T-cell (primary cell): ENCODE measurements at regions not wholly inside any gene's neighbourhood (a gene's known extent, or its start where the extent isn't known, plus 50 kb on each side); places are given as distances from the start of the nearest gene placed in this dataset.

Experiments used
- ATAC-seq, 4 experiments: fragments of 200-7000 bp in 3 of 4; fragments of 150-1000 bp in 1 of 4; cut with Tn5 transposase; replicated peaks in 1 of 4; 1 replicate in 3 of 4; 2 replicates in 1 of 4; pipeline ENCODE4 v1.10.0; 2021; ENCODE audit warnings: moderate library complexity in 3 of 4, mild to moderate bottlenecking in 2 of 4, moderate number of reproducible peaks in 1 of 4
- CTCF ChIA-PET, 2 donors: fragments of 300-600 bp; sonication (Branson Sonifier 250); formaldehyde crosslinking; loops; one replicate each; lab custom pipeline; 2022; ENCODE audit warnings: antibody characterized with exemption in 2 of 2; lab: Charles Lee
- POLR2A ChIA-PET, 2 donors: fragments of 300-600 bp; sonication (Branson Sonifier 250); formaldehyde crosslinking; loops; one replicate each; lab custom pipeline; 2022; ENCODE audit warnings: antibody characterized with exemption in 2 of 2; lab: Charles Lee
- DNase-seq, 35 experiments: peaks; one replicate each; pipeline versions ENCODE4 v3.0.0 to v3.0.0-alpha.2; 2013 to 2023
- H3K27ac ChIP-seq: one replicate; pipeline ENCODE4 v1.5.1; 2013; ENCODE audit warnings: low read length
- H3K27me3 ChIP-seq, 2 experiments: replicated peaks in 1 of 2; 1 replicate in 1 of 2; 2 replicates in 1 of 2; pipeline versions ENCODE4 v1.6.1 to v1.7.0; 2013; ENCODE audit warnings: low read length in 1 of 2, mixed read lengths in 1 of 2; ENCODE audit not compliant: control insufficient read depth in 2 of 2, insufficient read depth in 2 of 2; ENCODE audit errors: extremely low read depth in 1 of 2
- H3K36me3 ChIP-seq, 2 donors: 1 replicate in 1 of 2; 2 replicates in 1 of 2; pipeline versions ENCODE4 v1.6.1 to v1.7.0; 2013; ENCODE audit warnings: low read length in 1 of 2; ENCODE audit not compliant: control insufficient read depth in 2 of 2, insufficient read depth in 1 of 2; ENCODE audit errors: extremely low read depth in 1 of 2
- H3K4me1 ChIP-seq, 2 experiments: 1 replicate in 1 of 2; 2 replicates in 1 of 2; pipeline versions ENCODE4 v1.6.1 to v1.7.0; 2013; ENCODE audit warnings: low read length in 2 of 2, mixed read lengths in 1 of 2; ENCODE audit not compliant: insufficient read depth in 2 of 2, control insufficient read depth in 1 of 2; ENCODE audit errors: extremely low read depth in 1 of 2
- H3K4me3 ChIP-seq, 2 donors: 1 replicate in 1 of 2; 2 replicates in 1 of 2; pipeline versions ENCODE4 v1.5.1 to v1.7.0; 2013; ENCODE audit warnings: mild to moderate bottlenecking in 2 of 2, low read length in 1 of 2, moderate library complexity in 1 of 2; ENCODE audit not compliant: control insufficient read depth in 1 of 2; ENCODE audit errors: extremely low read depth in 1 of 2
- H3K9me3 ChIP-seq: 2 replicates; pipeline ENCODE4 v1.7.0; 2013
- H3K27ac Mint-ChIP-seq, 2 donors: one replicate each; pipeline ENCODE4 v1.8.0; 2020 to 2021; ENCODE audit warnings: mild to moderate bottlenecking in 2 of 2, mixed read lengths in 2 of 2
- H3K27me3 Mint-ChIP-seq, 2 donors: one replicate each; pipeline ENCODE4 v1.8.0; 2021 to 2022; ENCODE audit warnings: mixed read lengths in 2 of 2
- H3K36me3 Mint-ChIP-seq: one replicate; pipeline ENCODE4 v1.8.0; 2021; ENCODE audit warnings: mixed read lengths
- H3K4me1 Mint-ChIP-seq, 3 donors: one replicate each; pipeline ENCODE4 v1.8.0; 2020 to 2022; ENCODE audit warnings: mixed read lengths in 3 of 3, mild to moderate bottlenecking in 1 of 3
- H3K4me3 Mint-ChIP-seq, 3 donors: one replicate each; pipeline ENCODE4 v1.8.0; 2020 to 2022; ENCODE audit warnings: mild to moderate bottlenecking in 3 of 3, mixed read lengths in 3 of 3, moderate library complexity in 3 of 3
- H3K9me3 Mint-ChIP-seq, 3 donors: one replicate each; pipeline ENCODE4 v1.8.0; 2020 to 2022; ENCODE audit warnings: mixed read lengths in 3 of 3
- WGBS: methylation state at CpG from one replicate; pipeline ENCODE4 v1.1.5; 2013; ENCODE audit warnings: missing lambda C conversion rate; ENCODE audit not compliant: insufficient coverage; 5-methylcytosine and 5-hydroxymethylcytosine counted together

- Mint-ChIP-seq H3K27ac (no peak overlapping the region), H3K4me3 (no peak overlapping the region), H3K36me3 (no peaks in the 10 kb centered on the region), H3K4me1 (no peaks in the 10 kb centered on the region), H3K9me3 (no peaks in the 10 kb centered on the region), H3K27me3 (no peaks in the 10 kb centered on the region)
- no peaks in the 10 kb centered on the region for H3K9me3 ChIP-seq
- 100% methylated on average over 1 of the region's 5 CpGs for WGBS
- H3K4me3 ChIP-seq = no peak overlapping the region
- H3K4me1 ChIP-seq = no peaks in the 10 kb centered on the region
- ChIA-PET POLR2A (no interaction called here), CTCF (no interaction called here)
- H3K36me3 ChIP-seq = no peaks in the 10 kb centered on the region
- no peak for DNase-seq
- peaks cover 0 to 4% of the 10 kb centered on the region in 2 experiments for H3K27me3 ChIP-seq
- no peak overlapping the region for H3K27ac ChIP-seq
- ATAC-seq = no peak
Measured at GRCh38 chr2:121897335-121897970, 142.0 kb downstream of the TSN start.

DNA sequence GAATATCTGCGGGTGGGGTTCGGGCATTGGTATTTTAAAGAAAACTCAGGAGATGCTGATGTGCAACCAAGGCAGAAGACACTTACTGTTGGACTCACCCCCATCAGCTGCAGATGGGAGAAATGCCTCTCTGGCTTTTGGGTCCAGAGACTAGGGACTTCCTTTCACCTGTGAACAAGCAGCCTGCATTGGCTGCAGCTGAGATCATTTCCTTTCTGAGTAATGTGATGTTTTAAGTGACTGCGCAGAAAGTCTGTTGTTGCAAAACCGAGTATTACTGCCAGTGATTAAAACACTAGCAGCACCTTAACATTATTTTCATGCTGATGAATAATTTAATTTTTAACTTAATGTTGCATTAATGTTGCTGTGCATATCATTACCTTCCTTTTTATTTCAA is 143.0 kb downstream of the TSN start:
- H3K36me3 Mint-ChIP-seq = no peaks in the 10 kb centered on the region
- Histone ChIP-seq H3K27me3 (peaks cover 0 to 10% of the 10 kb centered on the region in 2 experiments), H3K27ac (no peak overlapping the region), H3K9me3 (no peaks in the 10 kb centered on the region), H3K4me1 (no peaks in the 10 kb centered on the region), H3K36me3 (no peaks in the 10 kb centered on the region), H3K4me3 (no peak overlapping the region)
- H3K27me3 Mint-ChIP-seq = no peaks in the 10 kb centered on the region
- no peak for DNase-seq
- H3K4me3 Mint-ChIP-seq = no peak overlapping the region
- CTCF ChIA-PET = no interaction called here
- POLR2A ChIA-PET = no interaction called here
- no peaks in the 10 kb centered on the region for H3K9me3 Mint-ChIP-seq
- H3K4me1 Mint-ChIP-seq = no peaks in the 10 kb centered on the region
- no peak for ATAC-seq
- H3K27ac Mint-ChIP-seq = no peak overlapping the region
- WGBS = no CpG with 5 or more reads among the region's 4 CpGs

DNA sequence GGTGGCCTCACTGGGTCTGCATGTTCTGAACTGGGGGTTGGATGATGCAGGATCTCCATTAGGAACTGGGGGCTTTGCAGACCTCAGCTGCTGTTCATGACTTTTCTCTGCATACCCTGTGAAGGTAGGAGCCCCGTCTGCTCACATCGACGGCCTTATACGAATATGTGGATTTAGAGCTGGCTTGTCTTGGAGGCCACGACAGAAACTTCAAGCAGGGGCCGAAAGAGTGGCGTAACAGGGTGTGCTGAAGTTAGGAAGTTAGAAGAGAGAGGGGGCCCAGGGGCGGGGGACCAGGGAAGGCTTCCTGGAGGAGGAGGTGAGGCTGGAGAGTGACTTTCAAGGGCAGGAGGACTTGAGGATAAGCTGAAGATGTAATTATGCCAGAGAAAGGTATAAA is 144.9 kb downstream of the TSN start:
- Histone ChIP-seq H3K9me3 (no peaks in the 10 kb centered on the region), H3K27me3 (peaks cover 0 to 11% of the 10 kb centered on the region in 2 experiments), H3K36me3 (no peaks in the 10 kb centered on the region), H3K4me3 (no peak overlapping the region), H3K27ac (no peak overlapping the region), H3K4me1 (no peaks in the 10 kb centered on the region)
- Mint-ChIP-seq H3K27ac (no peak overlapping the region), H3K9me3 (no peaks in the 10 kb centered on the region), H3K36me3 (no peaks in the 10 kb centered on the region), H3K4me1 (no peaks in the 10 kb centered on the region), H3K4me3 (no peak overlapping the region), H3K27me3 (peaks cover 0 to 2% of the 10 kb centered on the region in 2 donors)
- ATAC-seq = no peak
- DNase-seq = no peak
- POLR2A ChIA-PET = no interaction called here
- CTCF ChIA-PET = no interaction called here
- 86% methylated on average over 7 of the region's 8 CpGs for WGBS

- ATAC-seq = peak in 1 of 4 experiments; percentile 19
- H3K27ac ChIP-seq = no peak overlapping the region
- CTCF ChIA-PET = no interaction called here
- H3K9me3 Mint-ChIP-seq = no peaks in the 10 kb centered on the region
- H3K9me3 ChIP-seq = no peaks in the 10 kb centered on the region
- no peaks in the 10 kb centered on the region for H3K36me3 ChIP-seq
- H3K36me3 Mint-ChIP-seq = no peaks in the 10 kb centered on the region
- H3K27me3 Mint-ChIP-seq = peaks cover 0 to 2% of the 10 kb centered on the region in 2 donors
- no peaks in the 10 kb centered on the region for H3K4me1 ChIP-seq
- H3K4me3 ChIP-seq = no peak overlapping the region
- peak overlapping the region in 1 of 3 donors; percentile 41 for H3K4me3 Mint-ChIP-seq
- 82% methylated on average over 18 of the region's 18 CpGs for WGBS
- no peak overlapping the region for H3K27ac Mint-ChIP-seq
- POLR2A ChIA-PET = no interaction called here
- peak in 6 of 35 experiments; percentile 8 to 25 (median 10) for DNase-seq
- no peaks in the 10 kb centered on the region for H3K4me1 Mint-ChIP-seq
- peaks cover 0 to 9% of the 10 kb centered on the region in 2 experiments for H3K27me3 ChIP-seq
Measured at GRCh38 chr2:121902171-121902591, 146.7 kb downstream of the TSN start.

DNA sequence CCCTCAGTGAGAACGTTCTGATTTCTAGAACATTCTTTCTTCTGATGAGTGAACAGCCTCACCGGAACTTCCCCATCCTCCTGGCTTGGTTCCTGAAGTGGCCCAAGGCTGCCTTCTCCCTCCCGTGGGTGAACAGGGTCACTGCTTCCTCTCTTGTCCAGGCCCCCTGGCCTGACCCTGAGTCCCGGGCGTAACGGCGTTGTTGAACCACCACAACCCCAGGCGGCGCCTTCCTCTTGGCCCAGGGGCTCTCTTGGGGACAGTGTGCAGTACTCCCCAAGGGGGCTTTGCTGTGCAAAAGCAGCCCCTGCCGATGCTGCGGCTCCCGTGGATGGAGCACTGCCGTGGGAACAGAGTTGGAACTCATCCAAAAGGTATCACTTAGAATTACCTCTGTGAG is 147.2 kb downstream of the TSN start:
- Histone ChIP-seq H3K4me1 (no peaks in the 10 kb centered on the region), H3K27me3 (peaks cover 0 to 11% of the 10 kb centered on the region in 2 experiments), H3K36me3 (no peaks in the 10 kb centered on the region), H3K27ac (no peak overlapping the region), H3K9me3 (no peaks in the 10 kb centered on the region), H3K4me3 (no peak overlapping the region)
- Mint-ChIP-seq H3K4me1 (no peaks in the 10 kb centered on the region), H3K36me3 (no peaks in the 10 kb centered on the region), H3K9me3 (no peaks in the 10 kb centered on the region), H3K27me3 (peaks cover 0 to 2% of the 10 kb centered on the region in 2 donors), H3K27ac (no peak overlapping the region), H3K4me3 (peak overlapping the region in 1 of 3 donors; percentile 41)
- DNase-seq = no peak
- WGBS = 81% methylated on average over 12 of the region's 13 CpGs
- ChIA-PET POLR2A (no interaction called here), CTCF (no interaction called here)
- no peak for ATAC-seq

- Histone ChIP-seq H3K36me3 (no peaks in the 10 kb centered on the region), H3K27ac (no peak overlapping the region), H3K9me3 (no peaks in the 10 kb centered on the region), H3K4me3 (no peak overlapping the region), H3K4me1 (no peaks in the 10 kb centered on the region), H3K27me3 (peaks cover 0 to 13% of the 10 kb centered on the region in 2 experiments)
- WGBS = 76% methylated on average over 8 of the region's 14 CpGs
- H3K36me3 Mint-ChIP-seq = no peaks in the 10 kb centered on the region
- H3K4me1 Mint-ChIP-seq = no peaks in the 10 kb centered on the region
- H3K4me3 Mint-ChIP-seq = peak overlapping the region in 1 of 3 donors; percentile 41
- no peaks in the 10 kb centered on the region for H3K9me3 Mint-ChIP-seq
- H3K27me3 Mint-ChIP-seq = peaks cover 0 to 2% of the 10 kb centered on the region in 2 donors
- ATAC-seq (no peak), DNase-seq (no peak)
- CTCF ChIA-PET = no interaction called here
- POLR2A ChIA-PET = no interaction called here
- H3K27ac Mint-ChIP-seq = no peak overlapping the region
Measured at GRCh38 chr2:121903037-121903689, 147.7 kb downstream of the TSN start.
